WERI-Rb-1 (cell line): ENCODE measurements at regions not wholly inside any gene's neighbourhood (a gene's known extent, or its start where the extent isn't known, plus 50 kb on each side); places are given as distances from the start of the nearest gene placed in this dataset.
"Not testable (repeated sequence)": the region's sequence is repeated elsewhere in the genome, so short reads cannot be mapped to it uniquely, and the experiment has no call there.

Source experiments
- DNase-seq: peaks from one replicate; pipeline ENCODE4 v3.0.0-alpha.2; 2020
- H3K27ac ChIP-seq: fragments of 250-450 bp; sonication (Bioruptor Pico); 2 replicates; pipeline ENCODE4 v1.5.1; 2020; ENCODE audit warnings: mild to moderate bottlenecking, moderate library complexity
- H3K27me3 ChIP-seq: fragments of 250-450 bp; sonication (Bioruptor Pico); 2 replicates; pipeline ENCODE4 v1.5.1; 2021; ENCODE audit warnings: mild to moderate bottlenecking, low read depth, moderate library complexity; ENCODE audit not compliant: insufficient read depth, severe bottlenecking
- H3K36me3 ChIP-seq: fragments of 250-450 bp; sonication (Bioruptor Pico); 2 replicates; pipeline ENCODE4 v1.5.1; 2020; ENCODE audit warnings: mild to moderate bottlenecking, moderate library complexity
- H3K4me3 ChIP-seq: 2 replicates; pipeline ENCODE4 v1.5.1; 2011; ENCODE audit warnings: low read depth, mild to moderate bottlenecking, control low read depth, low read length
- H3K9me3 ChIP-seq: fragments of 250-450 bp; sonication (Bioruptor Pico); 2 replicates; pipeline ENCODE4 v1.5.1; 2021; ENCODE audit warnings: mild to moderate bottlenecking, moderate library complexity; ENCODE audit not compliant: severe bottlenecking
- TF ChIP-seq, protein P1 (sequence below): IDR thresholded peaks from 2 replicates; pipeline ENCODE4 v1.5.1; 2011; ENCODE audit warnings: low read depth, mild to moderate bottlenecking, control low read depth, inconsistent platforms, low read length

DNA sequence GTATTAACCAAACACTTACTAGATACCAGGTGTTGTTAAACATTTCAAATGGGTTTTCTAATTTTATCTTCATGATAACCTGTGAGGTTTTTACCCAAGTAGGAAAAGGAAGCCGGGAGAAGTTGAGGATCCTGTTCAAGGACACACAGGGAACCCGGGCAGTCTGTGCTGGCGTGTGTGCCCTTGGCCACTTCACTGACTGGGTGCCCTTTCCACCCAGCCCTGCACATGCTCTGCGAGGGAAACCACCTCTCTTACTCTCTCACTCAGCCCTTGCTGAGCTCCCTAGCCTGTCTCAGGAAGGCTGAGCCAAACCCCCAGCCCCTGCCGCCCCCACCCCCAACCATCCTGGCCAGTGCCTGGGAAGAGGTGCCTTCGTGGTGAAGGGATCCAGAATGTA is 51.8 kb downstream of the TEX44 start:
- TF ChIP-seq, protein P1, sequence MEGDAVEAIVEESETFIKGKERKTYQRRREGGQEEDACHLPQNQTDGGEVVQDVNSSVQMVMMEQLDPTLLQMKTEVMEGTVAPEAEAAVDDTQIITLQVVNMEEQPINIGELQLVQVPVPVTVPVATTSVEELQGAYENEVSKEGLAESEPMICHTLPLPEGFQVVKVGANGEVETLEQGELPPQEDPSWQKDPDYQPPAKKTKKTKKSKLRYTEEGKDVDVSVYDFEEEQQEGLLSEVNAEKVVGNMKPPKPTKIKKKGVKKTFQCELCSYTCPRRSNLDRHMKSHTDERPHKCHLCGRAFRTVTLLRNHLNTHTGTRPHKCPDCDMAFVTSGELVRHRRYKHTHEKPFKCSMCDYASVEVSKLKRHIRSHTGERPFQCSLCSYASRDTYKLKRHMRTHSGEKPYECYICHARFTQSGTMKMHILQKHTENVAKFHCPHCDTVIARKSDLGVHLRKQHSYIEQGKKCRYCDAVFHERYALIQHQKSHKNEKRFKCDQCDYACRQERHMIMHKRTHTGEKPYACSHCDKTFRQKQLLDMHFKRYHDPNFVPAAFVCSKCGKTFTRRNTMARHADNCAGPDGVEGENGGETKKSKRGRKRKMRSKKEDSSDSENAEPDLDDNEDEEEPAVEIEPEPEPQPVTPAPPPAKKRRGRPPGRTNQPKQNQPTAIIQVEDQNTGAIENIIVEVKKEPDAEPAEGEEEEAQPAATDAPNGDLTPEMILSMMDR, result no peak

DNA sequence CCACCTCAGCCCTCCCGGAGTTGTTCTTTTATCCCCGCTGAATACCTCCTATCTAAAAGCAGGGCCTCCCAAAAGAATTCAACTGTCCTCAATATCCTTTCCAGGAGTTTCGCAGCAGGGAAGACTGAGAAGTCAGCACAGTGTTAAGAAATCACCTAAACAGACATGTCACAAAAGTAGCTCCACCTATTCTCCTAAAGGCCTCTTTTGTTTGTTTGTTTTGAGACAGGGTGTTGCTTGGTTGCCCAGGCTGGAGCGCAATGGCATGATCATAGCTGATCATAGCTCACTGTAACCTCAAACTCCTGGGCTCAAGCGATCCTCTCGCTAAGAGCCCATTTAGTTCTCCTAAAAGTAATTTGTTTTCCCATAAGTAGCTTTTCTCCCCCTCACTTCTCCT is 53.8 kb downstream of the TEX44 start:
- TF ChIP-seq, protein P1, result no peak
- Histone ChIP-seq H3K27ac (no peak overlapping the region), H3K36me3 (no peaks in the 10 kb centered on the region), H3K9me3 (no peaks in the 10 kb centered on the region), H3K27me3 (no peaks in the 10 kb centered on the region), H3K4me3 (no peak overlapping the region)
- DNase-seq, result no peak

More for the DNA sequence above, 51.8 kb downstream of the TEX44 start:
- no peaks in the 10 kb centered on the region for H3K9me3 ChIP-seq
- no peaks in the 10 kb centered on the region for H3K36me3 ChIP-seq
- DNase-seq, result no peak
- no peak overlapping the region for H3K4me3 ChIP-seq
- no peaks in the 10 kb centered on the region for H3K27me3 ChIP-seq
- no peak overlapping the region for H3K27ac ChIP-seq

DNA sequence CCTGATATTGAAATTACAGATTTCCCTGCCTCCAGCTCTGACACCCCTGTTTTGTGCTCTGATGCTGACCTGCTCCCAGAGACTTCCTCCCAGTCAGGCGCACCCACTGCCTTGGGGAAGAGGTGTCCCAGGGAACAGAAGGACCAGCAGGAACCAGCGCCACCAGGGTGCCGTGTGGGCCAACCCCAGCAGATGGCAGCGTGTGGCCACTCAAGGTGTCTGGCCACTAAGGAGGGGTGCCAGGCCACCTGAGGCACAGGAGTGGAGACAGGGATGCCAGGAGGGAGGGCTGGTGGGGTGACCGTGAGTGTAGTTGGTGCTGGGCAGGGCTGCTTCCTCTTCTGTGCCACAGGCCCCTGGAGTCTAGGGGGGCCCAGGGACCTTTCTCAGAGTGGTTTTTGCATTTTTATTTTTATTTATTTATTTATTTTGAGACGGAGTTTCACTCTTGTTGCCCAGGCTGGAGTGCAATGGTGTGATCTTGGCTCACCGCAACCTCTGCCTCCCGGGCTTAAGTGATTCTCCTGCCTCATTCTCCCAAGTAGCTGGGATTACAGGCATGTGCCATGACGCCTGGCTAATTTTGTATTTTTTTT is 56.0 kb downstream of the TEX44 start:
- H3K4me3 ChIP-seq, result no peak overlapping the region
- no peak overlapping the region for H3K27ac ChIP-seq
- DNase-seq, result peak; percentile 79
- TF ChIP-seq, protein P1, result peak; percentile 92
- H3K9me3 ChIP-seq, result no peaks in the 10 kb centered on the region
- no peaks in the 10 kb centered on the region for H3K27me3 ChIP-seq
- no peaks in the 10 kb centered on the region for H3K36me3 ChIP-seq

DNA sequence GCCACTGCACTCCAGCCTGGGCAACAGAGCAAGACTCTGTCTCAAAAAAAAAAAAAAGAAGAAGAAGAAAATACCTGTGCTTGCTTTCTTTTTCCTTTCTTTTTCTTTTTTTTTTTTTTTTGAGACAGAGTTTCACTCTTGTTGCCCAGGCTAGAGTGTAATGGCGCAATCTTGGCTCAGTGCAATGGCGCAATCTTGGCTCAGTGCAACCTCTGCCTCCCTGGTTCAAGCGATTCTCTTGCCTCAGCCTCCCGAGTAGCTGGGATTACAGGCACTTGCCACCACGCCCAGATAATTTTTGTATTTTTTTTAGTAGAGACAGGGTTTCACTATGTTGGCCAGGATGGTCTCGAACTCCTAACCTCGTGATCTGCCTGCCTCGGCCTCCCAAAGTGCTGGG is 56.8 kb upstream of the PTMA start:
- H3K27ac ChIP-seq, H3K36me3 ChIP-seq, H3K27me3 ChIP-seq, H3K9me3 ChIP-seq, DNase-seq, H3K4me3 ChIP-seq: not testable (repeated sequence)

DNA sequence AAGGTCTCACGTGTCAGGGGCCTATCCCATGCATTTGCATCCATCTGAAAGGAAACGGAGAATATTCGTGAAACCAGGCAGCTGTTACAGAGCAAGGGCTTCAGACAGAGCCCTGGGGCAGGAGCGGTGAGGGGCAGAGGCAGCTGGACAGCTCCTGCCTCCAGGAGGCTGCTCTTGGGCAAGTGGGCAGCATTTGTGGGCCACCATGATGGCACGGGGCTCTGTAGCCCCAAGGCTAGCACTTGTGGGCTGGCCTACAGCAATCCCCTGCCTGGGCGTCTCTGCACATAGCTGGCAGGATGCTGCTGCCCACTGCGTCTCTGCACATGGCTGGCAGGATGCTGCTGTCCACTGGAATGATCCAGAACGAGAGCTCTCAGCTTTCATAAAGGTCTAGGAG is 52.8 kb upstream of the PTMA start:
- Histone ChIP-seq H3K4me3 (no peak overlapping the region), H3K9me3 (no peaks in the 10 kb centered on the region), H3K27ac (no peak overlapping the region), H3K27me3 (no peaks in the 10 kb centered on the region), H3K36me3 (no peaks in the 10 kb centered on the region)
- no peak for DNase-seq
- TF ChIP-seq, protein P1, result no peak

DNA sequence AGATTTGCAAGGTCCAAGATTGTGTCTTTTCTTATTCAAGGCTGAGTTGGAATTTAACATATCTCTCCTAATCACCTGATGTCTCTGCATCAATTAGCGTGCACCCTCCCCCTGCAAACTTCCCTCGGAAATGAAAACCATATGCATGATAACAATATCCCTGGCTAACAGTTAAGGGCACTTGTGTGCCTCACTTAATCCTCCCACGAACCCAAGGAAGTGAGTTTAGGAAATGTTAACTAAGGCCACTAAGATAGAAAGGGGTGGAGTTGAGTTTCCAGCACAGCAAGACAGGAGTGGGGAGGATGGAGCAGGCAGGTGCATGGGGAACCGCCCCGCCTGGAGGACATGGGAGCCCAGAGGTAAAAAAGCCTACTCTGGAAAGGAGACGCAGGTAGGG is 52.4 kb upstream of the PTMA start:
- Histone ChIP-seq H3K27me3 (no peaks in the 10 kb centered on the region), H3K36me3 (no peaks in the 10 kb centered on the region), H3K27ac (no peak overlapping the region), H3K4me3 (no peak overlapping the region), H3K9me3 (no peaks in the 10 kb centered on the region)
- TF ChIP-seq, protein P1, result no peak
- DNase-seq, result no peak
